Astrocyte (in vitro differentiated cells and primary cell): ENCODE measurements at regions not wholly inside any gene's neighbourhood (a gene's known extent, or its start where the extent isn't known, plus 50 kb on each side); places are given as distances from the start of the nearest gene placed in this dataset.

Experiments
- DNase-seq: peaks from one replicate; pipeline ENCODE4 v3.0.0-alpha.2; 2010; ENCODE audit warnings: low read depth
- FAIRE-seq: peaks from 2 replicates; lab custom pipeline; 2011; peaks lifted over from hg19 to GRCh38; lab: Jason Lieb, UNC
- H2AFZ ChIP-seq: 2 replicates; pipeline ENCODE4 v1.6.0; 2012; ENCODE audit warnings: low read depth, low read length, inconsistent platforms
- H3K27ac ChIP-seq: 2 replicates; pipeline ENCODE4 v1.5.1; 2011; ENCODE audit warnings: low read depth, low read length, inconsistent platforms
- H3K27me3 ChIP-seq: 2 replicates; pipeline ENCODE4 v1.6.0; 2011; ENCODE audit warnings: low read length, inconsistent platforms; ENCODE audit not compliant: insufficient read depth
- H3K36me3 ChIP-seq: 2 replicates; pipeline ENCODE4 v1.5.1; 2011; ENCODE audit warnings: low read length, inconsistent platforms; ENCODE audit not compliant: insufficient read depth
- H3K4me1 ChIP-seq: 2 replicates; pipeline ENCODE4 v1.5.1; 2011; ENCODE audit warnings: low read length, inconsistent platforms; ENCODE audit not compliant: insufficient read depth
- H3K4me2 ChIP-seq: 2 replicates; pipeline ENCODE4 v1.6.0; 2012; ENCODE audit warnings: low read length, inconsistent platforms
- H3K4me3 ChIP-seq: 2 replicates; pipeline ENCODE4 v1.5.1; 2011; ENCODE audit warnings: low read depth, mild to moderate bottlenecking, low read length, inconsistent platforms; ENCODE audit not compliant: insufficient read depth
- H3K79me2 ChIP-seq: 2 replicates; pipeline ENCODE4 v1.6.0; 2012; ENCODE audit warnings: mild to moderate bottlenecking, low read length, inconsistent platforms; ENCODE audit not compliant: insufficient read depth
- H3K9ac ChIP-seq: 2 replicates; pipeline ENCODE4 v1.6.0; 2012; ENCODE audit warnings: mild to moderate bottlenecking, low read length, inconsistent platforms
- H3K9me3 ChIP-seq: 2 replicates; pipeline ENCODE4 v1.5.1; 2012; ENCODE audit warnings: low read depth, mild to moderate bottlenecking, low read length, inconsistent platforms; ENCODE audit not compliant: insufficient read depth
- H4K20me1 ChIP-seq: 2 replicates; pipeline ENCODE4 v1.6.0; 2012; ENCODE audit warnings: low read length, inconsistent platforms; ENCODE audit not compliant: insufficient read depth
- H3K27ac Mint-ChIP-seq: one replicate; pipeline ENCODE4 v1.8.0; 2021; ENCODE audit warnings: mild to moderate bottlenecking, mixed read lengths; ENCODE audit not compliant: unreplicated experiment
- H3K27me3 Mint-ChIP-seq: one replicate; pipeline ENCODE4 v1.8.0; 2021; ENCODE audit warnings: low read depth, mixed read lengths; ENCODE audit not compliant: unreplicated experiment
- H3K36me3 Mint-ChIP-seq: one replicate; pipeline ENCODE4 v1.8.0; 2021; ENCODE audit warnings: low read depth, mixed read lengths; ENCODE audit not compliant: unreplicated experiment
- H3K4me1 Mint-ChIP-seq: one replicate; pipeline ENCODE4 v1.8.0; 2021; ENCODE audit warnings: low read depth, mixed read lengths; ENCODE audit not compliant: unreplicated experiment
- H3K4me3 Mint-ChIP-seq: one replicate; pipeline ENCODE4 v1.8.0; 2021; ENCODE audit warnings: mild to moderate bottlenecking, moderate library complexity, mixed read lengths; ENCODE audit not compliant: unreplicated experiment
- H3K9me3 Mint-ChIP-seq: one replicate; pipeline ENCODE4 v1.8.0; 2021; ENCODE audit warnings: mild to moderate bottlenecking, mixed read lengths; ENCODE audit not compliant: unreplicated experiment
- EZH2 ChIP-seq: IDR thresholded peaks from 2 replicates; pipeline ENCODE4 v1.6.1; 2012; ENCODE audit warnings: mild to moderate bottlenecking, low read length, inconsistent platforms; ENCODE audit not compliant: insufficient read depth
- TF ChIP-seq, protein P1 (sequence below): IDR thresholded peaks from 2 replicates; pipeline ENCODE4 v1.5.1; 2011; ENCODE audit warnings: low read depth, mild to moderate bottlenecking, inconsistent platforms, low read length, moderate library complexity; ENCODE audit not compliant: insufficient read depth

GRCh38 chr1:73907051-73907450, 290.9 kb downstream of the LRRIQ3 start:
- H3K4me1 Mint-ChIP-seq, result peaks cover 22% of the 10 kb centered on the region
- DNase-seq (no peak), FAIRE-seq (no peak)

GRCh38 chr1:73903092-73903491, 294.9 kb downstream of the LRRIQ3 start:
- TF ChIP-seq, protein P1, sequence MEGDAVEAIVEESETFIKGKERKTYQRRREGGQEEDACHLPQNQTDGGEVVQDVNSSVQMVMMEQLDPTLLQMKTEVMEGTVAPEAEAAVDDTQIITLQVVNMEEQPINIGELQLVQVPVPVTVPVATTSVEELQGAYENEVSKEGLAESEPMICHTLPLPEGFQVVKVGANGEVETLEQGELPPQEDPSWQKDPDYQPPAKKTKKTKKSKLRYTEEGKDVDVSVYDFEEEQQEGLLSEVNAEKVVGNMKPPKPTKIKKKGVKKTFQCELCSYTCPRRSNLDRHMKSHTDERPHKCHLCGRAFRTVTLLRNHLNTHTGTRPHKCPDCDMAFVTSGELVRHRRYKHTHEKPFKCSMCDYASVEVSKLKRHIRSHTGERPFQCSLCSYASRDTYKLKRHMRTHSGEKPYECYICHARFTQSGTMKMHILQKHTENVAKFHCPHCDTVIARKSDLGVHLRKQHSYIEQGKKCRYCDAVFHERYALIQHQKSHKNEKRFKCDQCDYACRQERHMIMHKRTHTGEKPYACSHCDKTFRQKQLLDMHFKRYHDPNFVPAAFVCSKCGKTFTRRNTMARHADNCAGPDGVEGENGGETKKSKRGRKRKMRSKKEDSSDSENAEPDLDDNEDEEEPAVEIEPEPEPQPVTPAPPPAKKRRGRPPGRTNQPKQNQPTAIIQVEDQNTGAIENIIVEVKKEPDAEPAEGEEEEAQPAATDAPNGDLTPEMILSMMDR, result no peak
- no peak for TF ChIP-seq EZH2
- Histone ChIP-seq H3K4me2 (no peak overlapping the region), H3K27me3 (no peaks in the 10 kb centered on the region), H3K9me3 (no peaks in the 10 kb centered on the region), H3K36me3 (no peaks in the 10 kb centered on the region), H3K79me2 (no peaks in the 10 kb centered on the region), H3K4me3 (no peak overlapping the region), H3K4me1 (no peaks in the 10 kb centered on the region), H2AFZ (no peak overlapping the region), H3K9ac (no peak overlapping the region), H3K27ac (no peak overlapping the region), H4K20me1 (no peaks in the 10 kb centered on the region)
- Mint-ChIP-seq H3K36me3 (no peaks in the 10 kb centered on the region), H3K9me3 (no peaks in the 10 kb centered on the region), H3K4me3 (no peak overlapping the region), H3K27ac (no peak overlapping the region), H3K27me3 (no peaks in the 10 kb centered on the region), H3K4me1 (peaks cover 6% of the 10 kb centered on the region)
- FAIRE-seq (no peak), DNase-seq (no peak)

More at GRCh38 chr1:73907051-73907450, 290.9 kb downstream of the LRRIQ3 start:
- Mint-ChIP-seq H3K9me3 (peaks cover 2% of the 10 kb centered on the region), H3K27ac (no peak overlapping the region), H3K4me3 (no peak overlapping the region), H3K36me3 (no peaks in the 10 kb centered on the region), H3K27me3 (no peaks in the 10 kb centered on the region)
- H3K4me2 ChIP-seq, result no peak overlapping the region
- H3K27me3 ChIP-seq, result no peaks in the 10 kb centered on the region
- TF ChIP-seq EZH2, result no peak
- TF ChIP-seq, protein P1, result no peak
- H3K9me3 ChIP-seq, result no peaks in the 10 kb centered on the region
- no peak overlapping the region for H3K9ac ChIP-seq
- no peaks in the 10 kb centered on the region for H3K4me1 ChIP-seq
- H3K36me3 ChIP-seq, result no peaks in the 10 kb centered on the region
- H3K4me3 ChIP-seq, result no peak overlapping the region
- no peaks in the 10 kb centered on the region for H3K79me2 ChIP-seq
- H3K27ac ChIP-seq, result no peak overlapping the region
- H4K20me1 ChIP-seq, result no peaks in the 10 kb centered on the region
- no peak overlapping the region for H2AFZ ChIP-seq

- no peaks in the 10 kb centered on the region for H4K20me1 ChIP-seq
- H3K4me3 Mint-ChIP-seq, result no peak overlapping the region
- no peak overlapping the region for H3K9ac ChIP-seq
- H3K27ac Mint-ChIP-seq, result no peak overlapping the region
- no peaks in the 10 kb centered on the region for H3K27me3 ChIP-seq
- no peak overlapping the region for H3K4me2 ChIP-seq
- no peak for TF ChIP-seq EZH2
- TF ChIP-seq, protein P1, result no peak
- DNase-seq (no peak), FAIRE-seq (no peak)
- H3K27me3 Mint-ChIP-seq, result no peaks in the 10 kb centered on the region
- H2AFZ ChIP-seq, result no peak overlapping the region
- no peaks in the 10 kb centered on the region for H3K9me3 Mint-ChIP-seq
- no peaks in the 10 kb centered on the region for H3K36me3 Mint-ChIP-seq
- no peaks in the 10 kb centered on the region for H3K9me3 ChIP-seq
- H3K4me3 ChIP-seq, result no peak overlapping the region
- no peaks in the 10 kb centered on the region for H3K79me2 ChIP-seq
- H3K4me1 ChIP-seq, result no peaks in the 10 kb centered on the region
- no peaks in the 10 kb centered on the region for H3K36me3 ChIP-seq
- no peak overlapping the region for H3K27ac ChIP-seq
- H3K4me1 Mint-ChIP-seq, result peaks cover 3% of the 10 kb centered on the region
These were observed 296.2 kb downstream of the LRRIQ3 start for GRCh38 chr1:73901738-73902137.
